ENCODE measurements at regions not wholly inside any gene's neighbourhood (a gene's known extent, or its start where the extent isn't known, plus 50 kb on each side); places are given as distances from the start of the nearest gene placed in this dataset.

DNA sequence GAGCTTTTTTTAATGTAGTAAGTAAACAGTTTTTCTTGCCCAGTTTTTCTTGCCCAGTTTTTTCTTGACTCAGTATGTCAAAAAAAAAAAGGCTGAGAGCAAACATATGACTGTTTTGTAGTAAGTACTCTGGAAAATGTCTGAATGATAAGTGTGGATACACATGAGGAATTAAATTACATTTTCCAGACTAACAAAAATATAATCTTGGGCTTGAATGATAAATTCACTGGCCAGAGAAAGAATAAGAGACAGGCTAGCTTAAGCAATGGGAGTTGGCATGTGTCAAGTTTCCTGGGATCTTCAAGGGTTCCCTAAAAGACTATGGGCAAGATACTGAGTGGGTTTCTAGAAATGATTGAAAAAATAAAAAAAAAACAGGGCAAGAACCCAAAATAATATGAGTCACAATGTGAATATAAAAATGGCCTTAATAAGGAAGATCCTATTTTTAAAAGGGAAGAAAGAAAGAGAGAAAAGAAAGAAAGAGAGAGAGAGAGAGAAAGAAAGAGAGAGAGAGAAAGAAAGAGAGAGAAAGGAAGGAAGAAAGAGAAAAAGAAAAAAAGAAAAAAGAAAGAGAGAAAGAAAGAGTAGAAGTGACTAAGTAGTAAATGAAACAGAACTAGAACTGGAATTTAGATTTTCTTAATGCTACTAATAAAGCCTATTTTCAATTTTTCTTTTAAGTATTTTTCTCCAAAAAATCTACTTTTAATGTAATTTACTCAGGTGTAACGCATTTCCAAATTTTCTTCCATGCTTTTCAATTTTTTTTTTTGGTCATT lies 60.2 kb downstream of the TFPI2 start:
- TF ChIP-seq, protein P1, sequence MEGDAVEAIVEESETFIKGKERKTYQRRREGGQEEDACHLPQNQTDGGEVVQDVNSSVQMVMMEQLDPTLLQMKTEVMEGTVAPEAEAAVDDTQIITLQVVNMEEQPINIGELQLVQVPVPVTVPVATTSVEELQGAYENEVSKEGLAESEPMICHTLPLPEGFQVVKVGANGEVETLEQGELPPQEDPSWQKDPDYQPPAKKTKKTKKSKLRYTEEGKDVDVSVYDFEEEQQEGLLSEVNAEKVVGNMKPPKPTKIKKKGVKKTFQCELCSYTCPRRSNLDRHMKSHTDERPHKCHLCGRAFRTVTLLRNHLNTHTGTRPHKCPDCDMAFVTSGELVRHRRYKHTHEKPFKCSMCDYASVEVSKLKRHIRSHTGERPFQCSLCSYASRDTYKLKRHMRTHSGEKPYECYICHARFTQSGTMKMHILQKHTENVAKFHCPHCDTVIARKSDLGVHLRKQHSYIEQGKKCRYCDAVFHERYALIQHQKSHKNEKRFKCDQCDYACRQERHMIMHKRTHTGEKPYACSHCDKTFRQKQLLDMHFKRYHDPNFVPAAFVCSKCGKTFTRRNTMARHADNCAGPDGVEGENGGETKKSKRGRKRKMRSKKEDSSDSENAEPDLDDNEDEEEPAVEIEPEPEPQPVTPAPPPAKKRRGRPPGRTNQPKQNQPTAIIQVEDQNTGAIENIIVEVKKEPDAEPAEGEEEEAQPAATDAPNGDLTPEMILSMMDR (IDR thresholded peaks at IDR 0.05; ENCODE audit: borderline replicate concordance, control extremely low read depth, extremely low read depth, insufficient read depth, missing control alignments) = no peak
- no peak for DNase-seq (ENCODE audit: low spot score)
- in situ Hi-C loops (cut with MboI; ENCODE audit: low sequenced_read_pairs, unreplicated experiment) = no loop called here

DNA sequence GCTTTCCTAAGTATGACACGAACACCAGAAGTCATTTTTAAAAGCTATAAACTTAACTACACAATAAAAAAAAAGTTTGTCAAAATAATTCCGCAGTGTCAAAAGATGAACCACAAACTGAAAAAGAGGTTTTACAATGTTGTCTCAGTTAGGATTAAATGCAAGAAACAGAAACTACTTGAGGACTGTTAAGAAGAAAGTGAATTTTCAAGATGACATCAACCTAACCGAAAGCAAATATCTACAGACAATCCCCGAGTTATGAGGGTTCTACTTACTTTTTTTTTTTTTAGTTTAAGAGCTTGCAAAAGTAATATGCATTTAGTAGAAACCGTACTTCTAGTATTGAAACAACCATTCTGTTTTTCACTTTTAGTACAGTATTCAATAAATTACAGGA lies 62.3 kb downstream of the TFPI2 start:
- in situ Hi-C loops (cut with MboI; ENCODE audit: low sequenced_read_pairs, unreplicated experiment) = no loop called here
- peak; percentile 5 for DNase-seq (ENCODE audit: low spot score)
- TF ChIP-seq, protein P1 (IDR thresholded peaks at IDR 0.05; ENCODE audit: borderline replicate concordance, control extremely low read depth, extremely low read depth, insufficient read depth, missing control alignments) = no peak

DNA sequence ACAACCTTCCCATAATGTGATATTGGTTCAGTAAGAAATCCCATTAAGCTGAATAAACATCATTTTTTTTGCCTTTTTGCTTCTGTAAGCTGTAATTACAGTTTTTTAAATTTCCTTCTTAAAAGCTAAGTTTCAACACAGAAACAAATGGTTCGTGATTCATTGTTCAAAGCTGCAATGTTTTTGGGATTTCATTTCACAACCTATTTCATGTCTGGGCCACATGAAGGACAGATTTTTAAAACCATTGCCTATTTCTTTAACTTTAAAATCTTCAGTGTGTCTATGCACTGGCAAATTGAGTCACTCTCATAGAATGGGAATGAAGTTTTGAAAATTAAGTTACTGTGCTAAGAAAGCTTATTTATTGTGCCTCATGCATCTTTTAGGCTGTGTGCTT lies 66.9 kb downstream of the TFPI2 start:
- DNase-seq (ENCODE audit: low spot score) = no peak
- TF ChIP-seq, protein P1 (IDR thresholded peaks at IDR 0.05; ENCODE audit: borderline replicate concordance, control extremely low read depth, extremely low read depth, insufficient read depth, missing control alignments) = no peak
- in situ Hi-C loops (cut with MboI; ENCODE audit: low sequenced_read_pairs, unreplicated experiment) = no loop called here

DNA sequence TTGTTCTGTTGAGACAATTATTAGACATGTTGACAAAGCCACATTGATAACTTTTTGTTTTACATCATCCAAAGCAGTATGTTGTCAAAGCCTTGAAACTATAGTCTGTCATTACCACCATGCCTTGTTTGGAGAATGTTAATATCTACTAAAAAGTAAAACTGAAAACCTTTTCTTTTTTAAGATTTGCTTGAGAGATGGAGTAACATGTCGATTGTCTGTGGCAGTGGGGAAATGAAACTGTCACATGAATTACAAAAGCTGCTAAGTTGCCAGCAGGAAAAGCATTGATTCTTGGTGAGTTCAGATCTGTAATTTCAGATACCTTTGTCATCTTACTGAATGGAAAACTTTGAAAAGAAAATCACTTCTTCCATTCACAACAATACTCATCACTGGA lies 69.1 kb downstream of the TFPI2 start:
- no peak for DNase-seq (ENCODE audit: low spot score)
- in situ Hi-C loops (cut with MboI; ENCODE audit: low sequenced_read_pairs, unreplicated experiment) = no loop called here

DNA sequence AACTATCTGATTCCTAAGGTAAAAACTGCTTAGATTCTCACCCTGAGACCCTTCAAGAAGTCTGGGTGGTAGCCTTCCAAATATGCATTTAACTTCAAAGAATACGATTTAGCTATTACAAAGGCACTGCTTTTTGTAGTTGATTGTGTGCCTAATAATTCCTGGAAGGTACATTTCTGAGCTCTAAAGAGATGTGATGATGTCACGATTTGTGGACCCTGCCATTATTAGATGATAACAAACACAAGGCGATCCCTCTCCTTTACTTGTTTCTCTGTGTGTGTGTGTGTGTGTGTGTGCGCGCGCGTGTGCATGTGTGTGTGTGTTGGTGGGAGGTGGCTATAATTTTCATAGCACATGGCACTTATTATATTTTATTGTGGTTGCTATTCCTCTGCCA lies 70.9 kb downstream of the TFPI2 start:
- TF ChIP-seq, protein P1 (IDR thresholded peaks at IDR 0.05; ENCODE audit: borderline replicate concordance, control extremely low read depth, extremely low read depth, insufficient read depth, missing control alignments) = no peak
- in situ Hi-C loops (cut with MboI; ENCODE audit: low sequenced_read_pairs, unreplicated experiment) = no loop called here
- no peak for DNase-seq (ENCODE audit: low spot score)

More for the DNA sequence above, 69.1 kb downstream of the TFPI2 start:
- TF ChIP-seq, protein P1 (IDR thresholded peaks at IDR 0.05; ENCODE audit: borderline replicate concordance, control extremely low read depth, extremely low read depth, insufficient read depth, missing control alignments) = no peak

DNA sequence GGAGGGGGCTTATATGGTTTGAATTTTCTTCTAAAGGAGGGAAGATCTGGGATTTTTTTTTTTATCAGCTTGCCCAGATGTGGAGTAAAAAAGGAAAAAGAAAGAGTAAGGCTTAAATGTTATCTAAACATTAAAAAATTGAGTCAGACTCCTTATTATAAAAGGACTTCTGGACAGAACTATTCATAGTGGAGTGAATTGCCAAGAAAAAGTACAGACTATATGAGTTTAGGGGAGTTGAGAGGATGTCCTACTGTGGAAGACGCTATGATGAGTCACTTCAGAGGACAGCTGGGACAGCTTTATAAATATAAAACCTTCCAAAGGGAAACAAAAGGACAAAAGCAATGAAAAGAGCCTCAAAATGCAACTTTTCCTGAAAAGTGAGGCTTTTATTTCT lies 73.0 kb downstream of the TFPI2 start:
- TF ChIP-seq, protein P1 (IDR thresholded peaks at IDR 0.05; ENCODE audit: borderline replicate concordance, control extremely low read depth, extremely low read depth, insufficient read depth, missing control alignments) = no peak
- no peak for DNase-seq (ENCODE audit: low spot score)
- in situ Hi-C loops (cut with MboI; ENCODE audit: low sequenced_read_pairs, unreplicated experiment) = no loop called here

All from GM13976 (cell line).